ENCODE measurements at regions not wholly inside any gene's neighbourhood (a gene's known extent, or its start where the extent isn't known, plus 50 kb on each side); places are given as distances from the start of the nearest gene placed in this dataset.

GRCh38 chr6:14063756-14064155, 53.8 kb upstream of the CD83 start:
- TF ChIP-seq, protein P1, sequence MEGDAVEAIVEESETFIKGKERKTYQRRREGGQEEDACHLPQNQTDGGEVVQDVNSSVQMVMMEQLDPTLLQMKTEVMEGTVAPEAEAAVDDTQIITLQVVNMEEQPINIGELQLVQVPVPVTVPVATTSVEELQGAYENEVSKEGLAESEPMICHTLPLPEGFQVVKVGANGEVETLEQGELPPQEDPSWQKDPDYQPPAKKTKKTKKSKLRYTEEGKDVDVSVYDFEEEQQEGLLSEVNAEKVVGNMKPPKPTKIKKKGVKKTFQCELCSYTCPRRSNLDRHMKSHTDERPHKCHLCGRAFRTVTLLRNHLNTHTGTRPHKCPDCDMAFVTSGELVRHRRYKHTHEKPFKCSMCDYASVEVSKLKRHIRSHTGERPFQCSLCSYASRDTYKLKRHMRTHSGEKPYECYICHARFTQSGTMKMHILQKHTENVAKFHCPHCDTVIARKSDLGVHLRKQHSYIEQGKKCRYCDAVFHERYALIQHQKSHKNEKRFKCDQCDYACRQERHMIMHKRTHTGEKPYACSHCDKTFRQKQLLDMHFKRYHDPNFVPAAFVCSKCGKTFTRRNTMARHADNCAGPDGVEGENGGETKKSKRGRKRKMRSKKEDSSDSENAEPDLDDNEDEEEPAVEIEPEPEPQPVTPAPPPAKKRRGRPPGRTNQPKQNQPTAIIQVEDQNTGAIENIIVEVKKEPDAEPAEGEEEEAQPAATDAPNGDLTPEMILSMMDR (IDR thresholded peaks at IDR 0.05) = no peak
- ATAC-seq (ENCODE audit: low FRiP score) (no peak), DNase-seq (ENCODE audit: low spot score) (no peak)

DNA sequence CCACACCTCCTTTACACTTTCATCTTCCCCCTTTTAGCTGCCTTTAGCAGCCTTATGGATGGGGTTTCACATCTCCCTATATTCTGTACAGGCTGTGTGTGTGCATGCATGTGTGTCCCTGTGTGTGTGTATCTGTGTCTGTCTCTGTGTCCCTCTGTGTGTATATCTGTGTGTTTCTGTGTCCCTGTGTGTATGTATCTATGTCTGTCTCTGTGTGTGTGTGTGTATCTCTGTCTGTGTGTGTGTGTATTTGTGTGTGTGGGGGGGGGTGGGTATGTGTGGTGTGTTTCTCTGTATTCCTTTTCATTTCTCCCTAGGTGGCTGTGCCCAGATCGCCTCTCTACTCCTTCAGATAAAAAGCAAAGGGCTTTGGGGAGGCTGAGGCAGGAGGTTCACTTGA, 52.2 kb upstream of the CD83 start:
- TF ChIP-seq, protein P1 (IDR thresholded peaks at IDR 0.05) = no peak
- no peak for ATAC-seq (ENCODE audit: low FRiP score)
- no peak for DNase-seq (ENCODE audit: low spot score)

- TF ChIP-seq, protein P1 (IDR thresholded peaks at IDR 0.05) = peak in 2 of 3 donors; percentile 6 to 27
- peak; percentile 72 for ATAC-seq (ENCODE audit: low FRiP score)
- DNase-seq (ENCODE audit: low spot score) = no peak
Observed at GRCh38 chr6:14066782-14067406, 50.7 kb upstream of the CD83 start.

DNA sequence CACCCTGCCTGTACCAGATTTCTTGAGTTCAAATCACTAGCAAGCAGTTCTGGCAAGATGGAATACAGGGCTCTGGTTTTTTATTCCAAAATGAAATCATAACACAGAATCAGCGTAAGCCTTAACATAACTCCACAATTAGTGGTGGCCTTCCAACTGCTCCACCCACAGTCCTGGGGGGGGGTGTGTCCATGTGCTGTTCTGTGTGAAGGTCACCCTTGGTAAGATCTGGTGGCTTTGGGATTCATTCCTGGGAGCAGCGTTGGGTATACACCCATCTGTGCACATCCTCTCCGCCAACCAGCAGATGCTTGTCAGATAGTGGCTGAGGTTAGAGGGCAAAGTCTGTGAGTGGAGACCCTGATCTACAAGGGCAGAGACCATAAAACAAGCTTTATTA, 49.9 kb upstream of the CD83 start:
- no peak for ATAC-seq (ENCODE audit: low FRiP score)
- TF ChIP-seq, protein P1 (IDR thresholded peaks at IDR 0.05) = no peak

More for the DNA sequence above, 49.9 kb upstream of the CD83 start:
- DNase-seq (ENCODE audit: low spot score) = no peak
